KMS-11 (cell line): ENCODE measurements at regions not wholly inside any gene's neighbourhood (a gene's known extent, or its start where the extent isn't known, plus 50 kb on each side); places are given as distances from the start of the nearest gene placed in this dataset.

ENCODE experiments used
- H2AFZ ChIP-seq: fragments of 200-600 bp; sonication (generic); 2 replicates; pipeline ENCODE4 v1.6.1; 2016; ENCODE audit warnings: antibody characterized with exemption, mixed run types, low read depth
- H3K27ac ChIP-seq: fragments of 200-600 bp; sonication (generic); 2 replicates; pipeline ENCODE4 v1.6.1; 2016; ENCODE audit warnings: mild to moderate bottlenecking, mixed run types
- H3K27me3 ChIP-seq: fragments of 200-600 bp; sonication (generic); 2 replicates; pipeline ENCODE4 v1.6.1; 2017; ENCODE audit warnings: mild to moderate bottlenecking, low read depth, mixed run types, moderate library complexity; ENCODE audit not compliant: insufficient read depth
- H3K36me3 ChIP-seq: fragments of 200-600 bp; sonication (generic); 2 replicates; pipeline ENCODE4 v1.6.1; 2017; ENCODE audit warnings: mild to moderate bottlenecking, mixed run types; ENCODE audit not compliant: insufficient read depth
- H3K4me1 ChIP-seq: fragments of 200-600 bp; sonication (generic); 2 replicates; pipeline ENCODE4 v1.6.1; 2016; ENCODE audit warnings: mild to moderate bottlenecking, low read depth, mixed run types; ENCODE audit not compliant: poor library complexity, severe bottlenecking
- H3K4me2 ChIP-seq: fragments of 200-600 bp; sonication (generic); 2 replicates; pipeline ENCODE4 v1.7.0; 2016; ENCODE audit warnings: mild to moderate bottlenecking, mixed run types
- H3K4me3 ChIP-seq: fragments of 200-600 bp; sonication (generic); IDR thresholded peaks from 2 replicates; pipeline ENCODE4 v1.6.1; 2017; ENCODE audit warnings: low read depth, low read length, mixed read lengths; ENCODE audit not compliant: insufficient read depth
- H3K79me2 ChIP-seq: fragments of 200-600 bp; sonication (generic); 2 replicates; pipeline ENCODE4 v1.6.1; 2016; ENCODE audit warnings: low read depth, mixed run types; ENCODE audit not compliant: insufficient read depth
- H3K9ac ChIP-seq: fragments of 200-600 bp; sonication (generic); 2 replicates; pipeline ENCODE4 v1.6.1; 2016; ENCODE audit warnings: mild to moderate bottlenecking, mixed run types
- H4K20me1 ChIP-seq: fragments of 200-600 bp; sonication (generic); 2 replicates; pipeline ENCODE4 v1.6.1; 2016; ENCODE audit warnings: mild to moderate bottlenecking, mixed run types; ENCODE audit not compliant: insufficient read depth
- TF ChIP-seq, protein P1 (sequence below): fragments of 200-600 bp; sonication (generic); conservative IDR thresholded peaks from 2 replicates; pipeline ENCODE4 v1.6.1; 2017; ENCODE audit warnings: low read depth, mild to moderate bottlenecking, antibody characterized with exemption, low read length, moderate library complexity, mixed read lengths

DNA sequence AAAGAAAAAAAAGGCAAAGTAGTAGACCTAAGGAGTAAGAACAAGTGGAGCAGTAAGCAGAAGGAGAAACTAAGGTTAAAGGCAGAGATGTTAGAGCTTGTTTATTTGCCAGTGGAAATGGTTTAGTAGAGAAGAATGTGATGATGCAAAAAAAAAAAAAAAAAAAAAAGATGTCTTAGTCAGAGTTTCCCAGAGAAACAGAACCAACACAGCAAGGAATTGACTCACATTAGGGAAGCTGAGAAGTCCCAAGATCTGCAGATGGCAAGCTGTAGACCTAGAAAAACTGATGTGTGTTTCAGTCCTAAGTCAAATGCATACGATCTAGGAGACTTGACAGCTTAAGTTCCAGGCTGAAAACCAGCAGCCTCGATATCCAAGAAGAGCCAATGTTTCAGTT lies 1548.8 kb upstream of the LRRTM1 start:
- no peak overlapping the region for H3K9ac ChIP-seq
- no peaks in the 10 kb centered on the region for H3K79me2 ChIP-seq
- H4K20me1 ChIP-seq = no peaks in the 10 kb centered on the region
- no peak overlapping the region for H3K4me2 ChIP-seq
- H2AFZ ChIP-seq = no peak overlapping the region
- H3K4me3 ChIP-seq = no peak overlapping the region
- H3K27me3 ChIP-seq = no peaks in the 10 kb centered on the region
- no peaks in the 10 kb centered on the region for H3K36me3 ChIP-seq
- TF ChIP-seq, protein P1, sequence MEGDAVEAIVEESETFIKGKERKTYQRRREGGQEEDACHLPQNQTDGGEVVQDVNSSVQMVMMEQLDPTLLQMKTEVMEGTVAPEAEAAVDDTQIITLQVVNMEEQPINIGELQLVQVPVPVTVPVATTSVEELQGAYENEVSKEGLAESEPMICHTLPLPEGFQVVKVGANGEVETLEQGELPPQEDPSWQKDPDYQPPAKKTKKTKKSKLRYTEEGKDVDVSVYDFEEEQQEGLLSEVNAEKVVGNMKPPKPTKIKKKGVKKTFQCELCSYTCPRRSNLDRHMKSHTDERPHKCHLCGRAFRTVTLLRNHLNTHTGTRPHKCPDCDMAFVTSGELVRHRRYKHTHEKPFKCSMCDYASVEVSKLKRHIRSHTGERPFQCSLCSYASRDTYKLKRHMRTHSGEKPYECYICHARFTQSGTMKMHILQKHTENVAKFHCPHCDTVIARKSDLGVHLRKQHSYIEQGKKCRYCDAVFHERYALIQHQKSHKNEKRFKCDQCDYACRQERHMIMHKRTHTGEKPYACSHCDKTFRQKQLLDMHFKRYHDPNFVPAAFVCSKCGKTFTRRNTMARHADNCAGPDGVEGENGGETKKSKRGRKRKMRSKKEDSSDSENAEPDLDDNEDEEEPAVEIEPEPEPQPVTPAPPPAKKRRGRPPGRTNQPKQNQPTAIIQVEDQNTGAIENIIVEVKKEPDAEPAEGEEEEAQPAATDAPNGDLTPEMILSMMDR = no peak
- no peak overlapping the region for H3K27ac ChIP-seq
- H3K4me1 ChIP-seq = no peaks in the 10 kb centered on the region

GRCh38 chr2:81852651-81853050 lies 1548.1 kb upstream of the LRRTM1 start:
- H3K4me1 ChIP-seq = no peaks in the 10 kb centered on the region
- H3K4me2 ChIP-seq = no peak overlapping the region
- H4K20me1 ChIP-seq = no peaks in the 10 kb centered on the region
- H3K9ac ChIP-seq = no peak overlapping the region
- TF ChIP-seq, protein P1 = no peak
- no peak overlapping the region for H2AFZ ChIP-seq
- H3K36me3 ChIP-seq = no peaks in the 10 kb centered on the region
- H3K27ac ChIP-seq = no peak overlapping the region
- H3K4me3 ChIP-seq = no peak overlapping the region
- H3K79me2 ChIP-seq = no peaks in the 10 kb centered on the region
- H3K27me3 ChIP-seq = no peaks in the 10 kb centered on the region

GRCh38 chr2:81839780-81840179 lies 1535.2 kb upstream of the LRRTM1 start:
- TF ChIP-seq, protein P1 = no peak
- no peak overlapping the region for H3K4me3 ChIP-seq
- no peaks in the 10 kb centered on the region for H3K79me2 ChIP-seq
- no peak overlapping the region for H3K4me2 ChIP-seq
- no peak overlapping the region for H2AFZ ChIP-seq
- no peaks in the 10 kb centered on the region for H3K27me3 ChIP-seq
- H3K9ac ChIP-seq = no peak overlapping the region
- H4K20me1 ChIP-seq = no peaks in the 10 kb centered on the region
- no peaks in the 10 kb centered on the region for H3K4me1 ChIP-seq
- H3K27ac ChIP-seq = no peak overlapping the region
- H3K36me3 ChIP-seq = no peaks in the 10 kb centered on the region

- TF ChIP-seq, protein P1 = no peak
- H4K20me1 ChIP-seq = no peaks in the 10 kb centered on the region
- no peak overlapping the region for H3K4me3 ChIP-seq
- H2AFZ ChIP-seq = no peak overlapping the region
- no peaks in the 10 kb centered on the region for H3K4me1 ChIP-seq
- H3K27ac ChIP-seq = no peak overlapping the region
- H3K27me3 ChIP-seq = no peaks in the 10 kb centered on the region
- H3K79me2 ChIP-seq = no peaks in the 10 kb centered on the region
- no peak overlapping the region for H3K9ac ChIP-seq
- H3K36me3 ChIP-seq = no peaks in the 10 kb centered on the region
- H3K4me2 ChIP-seq = no peak overlapping the region
Measured at GRCh38 chr2:81835321-81836000, 1530.9 kb upstream of the LRRTM1 start.
